GM19455 (cell line): ENCODE measurements at regions not wholly inside any gene's neighbourhood (a gene's known extent, or its start where the extent isn't known, plus 50 kb on each side); places are given as distances from the start of the nearest gene placed in this dataset.
"Not testable (repeated sequence)": the region's sequence is repeated elsewhere in the genome, so short reads cannot be mapped to it uniquely, and the experiment has no call there.

ENCODE experiments used
- ATAC-seq: cut with Tn5 transposase; IDR thresholded peaks from one replicate; pipeline ENCODE4 v1.9.1; 2021; ENCODE audit not compliant: unreplicated experiment

DNA sequence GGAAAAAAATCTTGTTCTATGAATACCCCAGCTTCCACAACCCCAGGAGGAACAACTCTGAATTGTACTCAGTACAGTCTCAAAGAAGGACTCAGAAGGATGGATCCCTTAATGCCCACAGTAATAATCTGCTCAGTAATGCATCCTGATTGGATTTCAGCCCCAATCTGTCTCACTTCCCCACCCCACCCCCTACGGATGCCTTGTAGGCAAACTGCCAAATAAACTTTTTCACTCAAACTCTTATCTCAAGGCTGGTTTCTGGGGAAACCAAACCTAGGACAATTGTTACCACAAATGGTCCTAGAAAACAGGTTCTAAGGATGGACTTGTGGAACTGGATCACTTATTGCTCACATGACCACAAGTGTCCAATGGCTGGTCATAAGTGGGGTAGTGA, 1021.8 kb upstream of the INTU start:
- ATAC-seq, result no peak

DNA sequence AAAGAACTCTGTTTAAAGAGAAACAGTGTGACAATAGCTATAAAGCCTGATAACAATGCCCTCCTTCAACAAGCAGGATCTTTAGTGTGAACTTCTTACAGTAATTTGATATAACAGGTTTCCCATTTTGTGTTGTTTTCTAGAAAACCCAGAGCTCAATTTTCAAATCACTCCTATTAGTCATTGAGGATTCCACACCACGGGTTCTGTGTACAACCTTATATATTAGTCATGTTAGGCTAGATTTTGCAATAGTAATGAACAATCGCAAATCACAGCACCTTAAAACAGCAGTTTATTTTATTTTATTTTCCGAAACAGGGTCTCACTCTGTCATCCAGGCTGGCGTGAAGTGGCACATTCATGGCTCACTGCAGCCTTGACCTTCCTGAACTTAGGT, 1020.9 kb upstream of the INTU start:
- ATAC-seq, result no peak

DNA sequence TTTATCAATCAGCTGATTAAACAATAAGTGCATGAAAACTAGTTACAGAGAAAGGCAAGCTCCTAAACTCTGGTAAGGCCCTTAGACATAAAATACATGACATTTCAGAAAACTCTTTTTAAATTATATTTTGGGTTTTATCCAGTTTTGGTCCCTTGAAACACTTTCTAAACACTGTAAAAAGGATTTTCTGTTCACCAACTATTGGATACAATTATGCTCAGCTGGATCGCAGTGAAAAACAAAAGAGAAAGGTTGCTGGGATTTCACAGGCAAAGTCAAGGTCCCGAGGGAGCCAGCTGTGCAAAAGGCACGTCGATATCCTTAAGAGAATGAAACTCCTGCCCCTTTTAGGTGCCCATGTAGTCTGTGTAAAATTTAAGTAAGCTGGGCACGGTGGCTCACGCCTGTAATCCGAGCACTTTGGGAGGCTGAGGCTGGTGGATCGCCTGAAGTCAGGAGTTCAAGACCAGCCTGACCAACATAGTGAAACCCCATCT, 1018.4 kb upstream of the INTU start:
- ATAC-seq, result no peak

- ATAC-seq, result no peak
Observed at GRCh38 chr4:126616795-126617194, 1016.0 kb upstream of the INTU start.

GRCh38 chr4:126627255-126627654, 1005.5 kb upstream of the INTU start:
- ATAC-seq, result no peak

DNA sequence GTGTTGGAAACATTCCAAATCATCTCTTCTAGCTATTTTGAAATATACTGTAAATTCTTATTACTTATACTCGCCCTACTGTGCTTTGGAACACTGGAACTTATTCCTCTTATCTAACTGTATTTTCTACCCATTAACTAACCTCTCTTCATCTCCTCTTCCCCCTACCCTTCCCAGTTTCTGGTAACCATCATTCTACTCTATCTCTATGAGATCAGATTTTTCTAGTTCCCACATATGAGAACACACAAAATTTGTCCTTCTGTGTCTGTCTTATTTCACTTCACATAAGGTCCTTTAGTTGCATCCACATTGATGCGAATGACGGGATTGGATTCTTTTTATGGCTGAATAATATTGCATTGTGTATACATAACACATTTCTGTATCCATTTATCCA, 1003.8 kb upstream of the INTU start:
- no peak for ATAC-seq

GRCh38 chr4:126630230-126630629, 1002.5 kb upstream of the INTU start:
- ATAC-seq, result no peak

DNA sequence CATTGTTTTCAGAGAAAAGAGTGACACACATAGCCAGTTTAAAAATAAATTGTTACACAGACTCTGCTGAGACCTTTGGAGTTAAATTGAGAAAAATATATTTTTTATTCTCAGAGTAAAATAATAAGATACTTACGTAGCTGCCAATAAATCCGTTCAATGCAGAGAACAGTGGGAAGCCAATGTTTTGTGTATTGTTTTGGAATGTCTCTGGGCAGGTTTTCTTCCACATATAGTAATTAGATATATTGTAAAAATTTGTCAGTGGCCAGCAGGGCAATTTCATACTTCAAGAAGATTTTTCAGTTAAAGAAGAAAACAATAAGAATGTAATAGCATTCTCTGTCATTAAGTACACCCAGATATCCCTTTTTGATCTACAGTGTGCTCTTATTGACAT, 999.5 kb upstream of the INTU start:
- no peak for ATAC-seq

DNA sequence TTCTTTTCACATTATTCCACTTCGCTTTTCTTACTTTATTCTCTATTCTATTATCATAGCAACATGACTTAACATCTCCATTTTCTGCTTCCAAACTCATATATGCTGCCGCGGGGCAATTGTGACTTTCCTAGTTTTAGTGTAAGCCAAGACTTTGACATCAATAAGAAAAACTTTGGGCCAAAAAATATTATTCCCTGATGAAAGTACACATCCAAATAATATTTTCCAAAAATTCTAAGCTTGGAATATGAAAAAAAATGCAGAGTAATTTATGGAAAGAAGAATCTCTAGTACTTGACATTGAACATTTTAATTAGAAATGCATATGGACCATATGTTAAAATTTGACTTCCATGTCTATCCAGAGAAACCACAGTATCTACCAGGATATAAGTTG, 995.1 kb upstream of the INTU start:
- ATAC-seq, result no peak

- ATAC-seq, result no peak
Observed at GRCh38 chr4:126647320-126647719, 985.4 kb upstream of the INTU start.

DNA sequence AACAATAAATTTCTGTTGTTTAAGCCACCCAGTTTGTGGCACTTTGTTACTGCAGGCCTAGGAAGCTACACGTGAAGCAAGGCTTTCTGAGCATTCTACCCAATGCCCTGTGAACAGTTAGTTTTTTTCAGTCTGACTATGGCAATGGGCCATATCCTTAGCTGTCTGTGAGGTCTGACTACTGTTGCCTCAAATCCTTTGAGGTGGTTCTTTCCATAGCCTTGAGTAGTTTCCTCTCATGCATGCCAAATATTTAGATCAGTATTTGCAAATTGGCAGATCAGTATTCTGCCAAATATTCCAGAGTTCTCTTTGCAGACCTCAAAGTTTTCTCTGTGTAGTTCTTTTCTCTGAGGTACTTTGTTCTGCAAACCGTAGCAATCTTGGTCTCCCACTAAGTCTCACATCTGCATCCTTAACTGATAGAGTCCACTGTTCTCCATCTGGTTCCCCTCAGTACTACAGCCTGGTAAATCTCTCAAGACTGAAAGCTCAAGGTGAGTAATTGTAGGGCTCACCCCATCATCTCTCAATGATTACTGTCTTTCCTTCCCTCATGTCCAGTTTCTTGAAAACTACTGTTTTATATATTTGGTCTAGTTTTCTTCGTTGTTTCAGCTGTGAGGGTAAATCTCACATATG, 984.9 kb upstream of the INTU start:
- no peak for ATAC-seq

DNA sequence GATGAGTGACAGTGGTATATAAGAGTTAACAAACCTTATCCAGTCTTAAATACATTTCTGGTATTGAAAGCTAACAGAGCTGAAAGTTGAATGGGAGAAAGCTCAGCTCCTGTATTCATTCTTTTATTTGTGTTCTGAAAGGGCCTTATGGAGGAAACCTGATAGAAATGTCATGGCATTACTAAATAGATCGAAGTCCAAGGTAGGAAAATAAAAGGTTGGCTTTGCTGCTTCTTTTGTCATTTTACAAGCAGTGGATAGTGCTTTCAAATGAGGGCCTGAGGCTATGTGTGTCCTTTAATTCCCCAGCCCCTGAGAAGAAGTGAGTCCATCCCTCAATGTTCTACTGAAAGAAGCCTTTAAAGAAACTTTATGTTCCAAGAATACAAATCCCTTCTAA, 974.3 kb upstream of the INTU start:
- no peak for ATAC-seq

GRCh38 chr4:126661194-126661593, 971.6 kb upstream of the INTU start:
- ATAC-seq, result no peak

DNA sequence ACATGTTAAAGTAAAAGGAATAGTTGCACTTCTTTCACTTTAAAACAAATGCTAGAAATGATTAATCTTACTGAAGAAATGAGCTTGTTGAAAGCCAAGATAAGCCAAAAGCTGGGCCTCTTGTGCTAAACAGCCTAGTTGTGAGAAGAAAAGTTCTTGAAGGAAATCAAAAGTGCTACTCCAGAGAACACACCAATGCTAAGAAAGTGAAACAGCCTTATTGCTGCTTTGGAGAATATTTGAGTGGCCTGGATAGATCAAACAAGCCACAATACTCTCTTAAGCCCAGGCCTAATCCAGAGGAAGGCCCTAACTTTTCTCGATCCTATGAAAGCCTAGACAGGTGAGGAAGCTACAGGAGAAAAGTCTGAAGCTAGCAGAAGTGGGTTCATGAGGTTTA, 967.9 kb upstream of the INTU start:
- ATAC-seq, result no peak

DNA sequence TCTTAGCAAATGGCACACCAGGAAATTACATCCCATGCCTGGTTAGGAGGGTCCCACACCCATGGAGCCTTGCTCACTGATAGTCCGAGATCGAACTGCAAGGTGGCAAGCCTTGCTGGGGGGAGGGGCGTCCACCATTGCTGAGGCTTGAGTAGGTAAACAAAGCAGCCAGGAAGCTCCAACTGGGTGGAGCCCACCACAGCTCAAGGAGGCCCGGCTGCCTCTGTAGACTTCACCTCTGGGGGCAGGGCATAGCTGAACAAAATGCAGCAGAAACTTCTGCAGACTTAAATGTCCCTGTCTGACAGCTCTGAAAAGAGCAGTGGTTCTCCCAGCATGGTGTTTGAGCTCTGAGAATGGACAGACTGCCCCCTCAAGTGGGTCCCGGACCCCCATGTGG, 962.7 kb upstream of the INTU start:
- ATAC-seq, result not testable (repeated sequence)

DNA sequence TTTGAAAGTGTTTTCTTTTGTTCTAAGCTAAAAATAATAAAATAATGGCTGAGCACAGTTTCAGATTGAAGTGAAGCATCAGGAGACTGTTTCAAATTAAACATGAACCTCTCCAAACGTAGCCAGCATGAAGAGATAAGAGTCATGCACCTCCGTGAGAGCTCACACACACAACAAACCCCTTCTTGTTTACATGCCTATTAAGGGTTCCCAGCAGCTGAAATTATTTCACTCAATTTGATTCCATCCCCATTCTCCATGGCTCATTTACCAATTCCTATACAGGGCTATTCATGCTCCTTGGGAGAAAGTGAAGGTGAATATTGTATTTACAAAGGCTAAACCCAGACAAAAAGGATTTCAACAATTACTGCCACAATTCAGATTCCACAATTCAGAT, 954.1 kb upstream of the INTU start:
- ATAC-seq, result no peak

GRCh38 chr4:126679303-126679702, 953.5 kb upstream of the INTU start:
- no peak for ATAC-seq

DNA sequence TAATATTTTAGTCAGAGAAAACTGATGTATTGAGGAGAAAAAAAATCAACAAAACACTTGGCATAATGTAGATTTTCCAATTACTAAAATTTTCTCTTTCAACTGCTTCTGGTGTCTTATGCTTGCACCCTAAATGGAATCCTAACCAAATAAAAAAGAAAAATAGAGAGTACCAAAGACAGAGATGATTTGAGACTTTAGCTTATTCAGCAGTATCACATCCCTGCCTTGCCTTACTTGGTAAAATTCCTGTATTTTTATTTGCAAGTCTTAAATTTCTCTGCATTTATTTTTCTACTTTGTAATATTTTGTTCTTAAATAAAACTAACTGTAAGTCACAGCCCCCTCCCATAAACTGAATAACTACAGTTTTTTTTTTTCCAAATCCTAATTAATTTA, 950.5 kb upstream of the INTU start:
- ATAC-seq, result no peak

DNA sequence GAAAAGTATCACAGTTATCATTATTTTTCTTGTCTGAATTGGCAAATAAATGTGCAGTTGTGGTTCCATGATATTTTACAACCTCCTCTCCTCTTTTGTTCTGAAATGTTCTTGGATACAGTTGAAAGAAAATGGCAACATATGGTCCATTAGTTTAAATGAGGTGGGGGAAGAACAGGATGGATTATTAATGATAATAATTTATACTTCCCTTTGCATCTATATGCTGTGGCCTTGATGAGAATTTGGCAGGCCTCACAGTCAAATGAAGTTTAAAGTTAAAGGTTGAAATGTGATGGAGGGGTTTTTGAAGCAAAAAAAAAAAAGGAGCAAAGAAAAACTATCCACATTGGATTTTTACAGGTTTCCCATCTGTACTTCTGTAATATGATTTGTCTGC, 946.3 kb upstream of the INTU start:
- no peak for ATAC-seq

GRCh38 chr4:126687655-126688358, 945.0 kb upstream of the INTU start:
- no peak for ATAC-seq

- ATAC-seq, result no peak
Observed at GRCh38 chr4:126691797-126692196, 941.0 kb upstream of the INTU start.

DNA sequence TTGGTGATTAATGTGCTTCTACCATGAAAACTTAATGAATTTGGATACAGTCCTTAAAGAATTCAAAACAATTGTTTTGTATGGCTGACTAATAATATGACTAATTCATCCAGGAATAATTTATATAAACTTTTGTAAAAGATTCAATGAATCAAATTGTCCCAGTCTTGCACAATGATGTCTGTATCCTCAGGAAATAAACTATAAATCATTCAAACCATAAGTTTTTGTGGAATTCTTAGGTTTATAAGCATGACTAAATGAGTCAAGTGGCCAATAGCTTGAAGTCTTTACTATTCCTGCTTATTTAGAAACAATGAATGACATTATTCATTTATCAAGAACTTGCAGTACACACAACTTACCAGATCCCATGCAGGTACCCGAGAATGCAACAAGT, 935.0 kb upstream of the INTU start:
- ATAC-seq, result no peak

- ATAC-seq, result no peak
Observed at GRCh38 chr4:126698224-126698623, 934.5 kb upstream of the INTU start.
